Lower leg skin (tissue), 4 donors: ENCODE measurements at regions not wholly inside any gene's neighbourhood (a gene's known extent, or its start where the extent isn't known, plus 50 kb on each side); places are given as distances from the start of the nearest gene placed in this dataset.
"Not testable (repeated sequence)": the region's sequence is repeated elsewhere in the genome, so short reads cannot be mapped to it uniquely, and the experiment has no call there.

Experiments used
- DNase-seq, 2 donors: peaks; one replicate each; pipeline ENCODE4 v3.0.0-alpha.2; 2019; ENCODE audit warnings: low spot score in 2 of 2
- H3K4me3 ChIP-seq: fragments of 200-600 bp; sonication (generic); 2 replicates; pipeline ENCODE4 v1.5.1; 2017; ENCODE audit warnings: mild to moderate bottlenecking, low read depth; ENCODE audit not compliant: poor library complexity, severe bottlenecking
- CTCF ChIP-seq, 3 donors: fragments of 450-650 bp; IDR thresholded peaks; one replicate each; pipeline ENCODE4 v1.5.1; 2016; ENCODE audit warnings: antibody characterized with exemption in 3 of 3, mild to moderate bottlenecking in 3 of 3, moderate library complexity in 2 of 3
- POLR2A ChIP-seq, 2 donors: fragments of 450-650 bp; IDR thresholded peaks; one replicate each; pipeline ENCODE4 v1.6.1; 2016 to 2017; ENCODE audit warnings: antibody characterized with exemption in 2 of 2, mild to moderate bottlenecking in 1 of 2, moderate library complexity in 1 of 2
- WGBS, 2 donors: methylation state at CpG; one replicate each; pipeline ENCODE4 v1.1.5; 2018; 5-methylcytosine and 5-hydroxymethylcytosine counted together
- intact Hi-C: fragments of 100-400 bp; cut with DNase I; formaldehyde crosslinking; loops from one replicate; pipeline ENCODE4 v1.15.0; 2023; ENCODE audit warnings: low total_unique reads

GRCh38 chr7:152956006-152956405, 196.5 kb downstream of the ACTR3B start:
- WGBS, 2 donors: 82 to 86% methylated on average over 4 of the region's 4 CpGs
- intact Hi-C loops: no loop called here
- TF ChIP-seq POLR2A (IDR thresholded peaks at IDR 0.05) (no peak), CTCF (IDR thresholded peaks at IDR 0.05) (no peak)
- H3K4me3 ChIP-seq: no peak overlapping the region
- no peak for DNase-seq

- intact Hi-C loops: no loop called here
- TF ChIP-seq CTCF (IDR thresholded peaks at IDR 0.05) (no peak), POLR2A (IDR thresholded peaks at IDR 0.05) (no peak)
- 83 to 86% methylated on average over 5 of the region's 5 CpGs for WGBS, 2 donors
- DNase-seq: no peak
- no peak overlapping the region for H3K4me3 ChIP-seq
These were observed 200.1 kb downstream of the ACTR3B start for GRCh38 chr7:152959610-152960009.

GRCh38 chr7:152961796-152962195, 202.2 kb downstream of the ACTR3B start:
- DNase-seq, H3K4me3 ChIP-seq, intact Hi-C loops: not testable (repeated sequence)
- WGBS, 2 donors: 60 to 86% methylated on average over 2 of the region's 2 CpGs

GRCh38 chr7:152966189-152966588, 206.6 kb downstream of the ACTR3B start:
- intact Hi-C loops: no loop called here
- 90 to 91% methylated on average over 5 of the region's 5 CpGs for WGBS, 2 donors
- no peak for TF ChIP-seq POLR2A (IDR thresholded peaks at IDR 0.05)
- TF ChIP-seq CTCF (IDR thresholded peaks at IDR 0.05): no peak
- no peak overlapping the region for H3K4me3 ChIP-seq
- no peak for DNase-seq

GRCh38 chr7:152967958-152968357, 208.4 kb downstream of the ACTR3B start:
- no peak for DNase-seq
- no peak overlapping the region for H3K4me3 ChIP-seq
- intact Hi-C loops: no loop called here
- TF ChIP-seq CTCF (IDR thresholded peaks at IDR 0.05): no peak
- TF ChIP-seq POLR2A (IDR thresholded peaks at IDR 0.05): no peak
- WGBS, 2 donors: 40 to 62% methylated on average over 1 of the region's 1 CpG

- no peak overlapping the region for H3K4me3 ChIP-seq
- TF ChIP-seq CTCF (IDR thresholded peaks at IDR 0.05) (no peak), POLR2A (IDR thresholded peaks at IDR 0.05) (no peak)
- intact Hi-C loops: no loop called here
- no peak for DNase-seq
- 64 to 65% methylated on average over 3 of the region's 3 CpGs for WGBS, 2 donors
These were observed 209.0 kb downstream of the ACTR3B start for GRCh38 chr7:152968514-152968913.
